Inferior parietal cortex (tissue), 1 donor: ENCODE measurements at regions not wholly inside any gene's neighbourhood (a gene's known extent, or its start where the extent isn't known, plus 50 kb on each side); places are given as distances from the start of the nearest gene placed in this dataset.

Experiments used
- DNase-seq: peaks from one replicate; pipeline ENCODE4 v3.0.0-alpha.2; 2016; ENCODE audit errors: extremely low spot score

GRCh38 chr13:106433066-106433465 is 102.4 kb downstream of the EFNB2 start:
- DNase-seq: no peak

GRCh38 chr13:106432636-106433035 is 102.8 kb downstream of the EFNB2 start:
- no peak for DNase-seq

- no peak for DNase-seq
These were observed 108.6 kb downstream of the EFNB2 start for GRCh38 chr13:106426909-106427308.

GRCh38 chr13:106425661-106426060 is 109.8 kb downstream of the EFNB2 start:
- DNase-seq: no peak

GRCh38 chr13:106424805-106425204 is 110.7 kb downstream of the EFNB2 start:
- no peak for DNase-seq

GRCh38 chr13:106423530-106423929 is 111.9 kb downstream of the EFNB2 start:
- no peak for DNase-seq

- DNase-seq: no peak
These were observed 116.9 kb downstream of the EFNB2 start for GRCh38 chr13:106418556-106418955.

GRCh38 chr13:106417467-106418110 is 117.9 kb downstream of the EFNB2 start:
- no peak for DNase-seq

GRCh38 chr13:106416645-106417044 is 118.8 kb downstream of the EFNB2 start:
- no peak for DNase-seq

- DNase-seq: peak; percentile 47
These were observed 119.5 kb downstream of the EFNB2 start for GRCh38 chr13:106415971-106416370.

GRCh38 chr13:106415442-106415841 is 120.0 kb downstream of the EFNB2 start:
- no peak for DNase-seq

- DNase-seq: no peak
These were observed 128.1 kb downstream of the EFNB2 start for GRCh38 chr13:106407338-106407737.

GRCh38 chr13:106405731-106406130 is 129.7 kb downstream of the EFNB2 start:
- DNase-seq: no peak

GRCh38 chr13:106403280-106403679 is 132.2 kb downstream of the EFNB2 start:
- DNase-seq: no peak

- DNase-seq: no peak
These were observed 132.6 kb downstream of the EFNB2 start for GRCh38 chr13:106402866-106403265.

- no peak for DNase-seq
These were observed 134.4 kb downstream of the EFNB2 start for GRCh38 chr13:106401081-106401480.

GRCh38 chr13:106400289-106400688 is 135.2 kb downstream of the EFNB2 start:
- DNase-seq: no peak

- DNase-seq: no peak
These were observed 137.2 kb downstream of the EFNB2 start for GRCh38 chr13:106398289-106398688.

GRCh38 chr13:106393776-106394175 is 141.7 kb downstream of the EFNB2 start:
- no peak for DNase-seq

- no peak for DNase-seq
These were observed 143.8 kb downstream of the EFNB2 start for GRCh38 chr13:106391681-106392080.

GRCh38 chr13:106391271-106391670 is 144.2 kb downstream of the EFNB2 start:
- DNase-seq: no peak

GRCh38 chr13:106390367-106390766 is 145.1 kb downstream of the EFNB2 start:
- DNase-seq: no peak

GRCh38 chr13:106385654-106386053 is 149.8 kb downstream of the EFNB2 start:
- no peak for DNase-seq

- DNase-seq: no peak
These were observed 150.9 kb downstream of the EFNB2 start for GRCh38 chr13:106384516-106384915.
